Neural progenitor cell (in vitro differentiated cells): ENCODE measurements at regions not wholly inside any gene's neighbourhood (a gene's known extent, or its start where the extent isn't known, plus 50 kb on each side); places are given as distances from the start of the nearest gene placed in this dataset.
A peak's percentile ranks its signal among the peaks of the same experiment; 100 is the strongest.

Experiments used
- DNase-seq: peaks from one replicate; pipeline ENCODE4 v3.0.0-alpha.2; 2016; ENCODE audit warnings: low spot score
- H2AFZ ChIP-seq: fragments of 200-600 bp; sonication (generic); replicated peaks from 2 replicates; pipeline ENCODE4 v1.6.1; 2016; ENCODE audit warnings: antibody characterized with exemption
- H3F3A ChIP-seq: fragments of 200-600 bp; sonication (generic); 2 replicates; pipeline ENCODE4 v1.6.1; 2016; ENCODE audit warnings: antibody characterized with exemption, low read depth
- H3K27ac ChIP-seq: fragments of 200-600 bp; sonication (generic); 2 replicates; pipeline ENCODE4 v1.5.1; 2016; ENCODE audit warnings: mild to moderate bottlenecking
- H3K27me3 ChIP-seq: fragments of 200-600 bp; sonication (generic); 2 replicates; pipeline ENCODE4 v1.6.1; 2016; ENCODE audit warnings: mild to moderate bottlenecking, moderate library complexity
- H3K36me3 ChIP-seq: fragments of 200-600 bp; sonication (generic); 2 replicates; pipeline ENCODE4 v1.5.1; 2016
- H3K4me1 ChIP-seq: fragments of 200-600 bp; sonication (generic); 2 replicates; pipeline ENCODE4 v1.6.1; 2016; ENCODE audit warnings: mixed run types
- H3K4me2 ChIP-seq: fragments of 200-600 bp; sonication (generic); 2 replicates; pipeline ENCODE4 v1.6.1; 2016
- H3K4me3 ChIP-seq: fragments of 200-600 bp; sonication (generic); 2 replicates; pipeline ENCODE4 v1.5.1; 2016
- H3K79me2 ChIP-seq: fragments of 200-600 bp; sonication (generic); 2 replicates; pipeline ENCODE4 v1.6.1; 2016; ENCODE audit warnings: low read depth
- H3K9ac ChIP-seq: fragments of 200-600 bp; sonication (generic); 2 replicates; pipeline ENCODE4 v1.6.1; 2016
- H3K9me3 ChIP-seq: fragments of 200-600 bp; sonication (generic); 2 replicates; pipeline ENCODE4 v1.5.1; 2016; ENCODE audit warnings: low read depth
- H4K20me1 ChIP-seq: fragments of 200-600 bp; sonication (generic); 2 replicates; pipeline ENCODE4 v1.6.1; 2016; ENCODE audit warnings: low read depth
- H3K27ac Mint-ChIP-seq: 3 replicates; pipeline ENCODE4 v1.8.0; 2021; ENCODE audit warnings: mixed read lengths
- H3K27me3 Mint-ChIP-seq: 2 replicates; pipeline ENCODE4 v1.8.0; 2022; ENCODE audit warnings: low read depth, mild to moderate bottlenecking, inconsistent platforms, moderate library complexity, mixed read lengths; ENCODE audit not compliant: insufficient read depth
- H3K36me3 Mint-ChIP-seq: 3 replicates; pipeline ENCODE4 v1.8.0; 2021; ENCODE audit warnings: mixed read lengths
- H3K4me1 Mint-ChIP-seq: 3 replicates; pipeline ENCODE4 v1.8.0; 2021; ENCODE audit warnings: mixed read lengths
- H3K4me3 Mint-ChIP-seq: 3 replicates; pipeline ENCODE4 v1.8.0; 2021; ENCODE audit warnings: mild to moderate bottlenecking, moderate library complexity, mixed read lengths
- H3K9me3 Mint-ChIP-seq: 3 replicates; pipeline ENCODE4 v1.8.0; 2020; ENCODE audit warnings: mixed read lengths
- CTCF ChIP-seq: fragments of 200-600 bp; sonication (generic); IDR thresholded peaks from 2 replicates; pipeline ENCODE4 v1.5.1; 2017; ENCODE audit warnings: antibody characterized with exemption, mild to moderate bottlenecking
- EZH2 ChIP-seq: fragments of 200-600 bp; sonication (generic); IDR thresholded peaks from 2 replicates; pipeline ENCODE4 v1.6.1; 2017; ENCODE audit warnings: antibody characterized with exemption, mild to moderate bottlenecking, moderate library complexity
- EZH2phosphoT487 ChIP-seq: fragments of 200-600 bp; sonication (generic); IDR thresholded peaks from 2 replicates; pipeline ENCODE4 v1.6.1; 2017; ENCODE audit warnings: antibody characterized with exemption

- H3K4me1 Mint-ChIP-seq, result peaks cover 19% of the 10 kb centered on the region
- H3K9me3 ChIP-seq, result no peaks in the 10 kb centered on the region
- peak overlapping the region; percentile 40 for H2AFZ ChIP-seq
- no peaks in the 10 kb centered on the region for H3K27me3 ChIP-seq
- peaks cover 2% of the 10 kb centered on the region for H3K9me3 Mint-ChIP-seq
- TF ChIP-seq CTCF (peak; percentile 62), EZH2 (no peak)
- H3K36me3 ChIP-seq, result no peaks in the 10 kb centered on the region
- no peaks in the 10 kb centered on the region for H3K79me2 ChIP-seq
- no peaks in the 10 kb centered on the region for H3K36me3 Mint-ChIP-seq
- H3K4me2 ChIP-seq, result no peak overlapping the region
- no peak overlapping the region for H3K27ac ChIP-seq
- peak; percentile 33 for DNase-seq
- no peak overlapping the region for H3K27ac Mint-ChIP-seq
- no peak overlapping the region for H3K9ac ChIP-seq
- H3K27me3 Mint-ChIP-seq, result no peaks in the 10 kb centered on the region
- no peak overlapping the region for H3K4me3 ChIP-seq
- H3K4me1 ChIP-seq, result peaks cover 3% of the 10 kb centered on the region
- no peaks in the 10 kb centered on the region for H4K20me1 ChIP-seq
- no peaks in the 10 kb centered on the region for H3F3A ChIP-seq
- H3K4me3 Mint-ChIP-seq, result no peak overlapping the region
Observed at GRCh38 chr12:111274777-111275176, 94.1 kb downstream of the PHETA1 start.

- Mint-ChIP-seq H3K36me3 (no peaks in the 10 kb centered on the region), H3K4me3 (no peak overlapping the region), H3K27ac (no peak overlapping the region), H3K4me1 (peaks cover 19% of the 10 kb centered on the region), H3K27me3 (no peaks in the 10 kb centered on the region), H3K9me3 (no peaks in the 10 kb centered on the region)
- Histone ChIP-seq H3K9me3 (no peaks in the 10 kb centered on the region), H3K9ac (no peak overlapping the region), H3K4me1 (peaks cover 3% of the 10 kb centered on the region), H3K4me2 (no peak overlapping the region), H3K27me3 (no peaks in the 10 kb centered on the region), H3K79me2 (no peaks in the 10 kb centered on the region), H3K4me3 (no peak overlapping the region), H3K27ac (no peak overlapping the region), H3K36me3 (no peaks in the 10 kb centered on the region), H4K20me1 (no peaks in the 10 kb centered on the region), H3F3A (no peaks in the 10 kb centered on the region), H2AFZ (no peak overlapping the region)
- TF ChIP-seq CTCF (peak; percentile 28), EZH2 (no peak)
- DNase-seq, result no peak
Observed at GRCh38 chr12:111271674-111272418, 97.0 kb downstream of the PHETA1 start.

GRCh38 chr12:111270774-111271173 is 98.1 kb downstream of the PHETA1 start:
- peak overlapping the region; percentile 38 for H3K27ac Mint-ChIP-seq
- H3K9me3 Mint-ChIP-seq, result no peaks in the 10 kb centered on the region
- no peak for TF ChIP-seq CTCF
- TF ChIP-seq EZH2, result no peak
- TF ChIP-seq EZH2phosphoT487, result no peak
- no peaks in the 10 kb centered on the region for H3K27me3 ChIP-seq
- H3K4me1 ChIP-seq, result peaks cover 10% of the 10 kb centered on the region
- no peaks in the 10 kb centered on the region for H3K36me3 Mint-ChIP-seq
- H3K4me2 ChIP-seq, result no peak overlapping the region
- no peak overlapping the region for H3K4me3 ChIP-seq
- peaks cover 21% of the 10 kb centered on the region for H3K4me1 Mint-ChIP-seq
- no peak for DNase-seq
- no peak overlapping the region for H3K4me3 Mint-ChIP-seq
- no peak overlapping the region for H2AFZ ChIP-seq
- no peaks in the 10 kb centered on the region for H3K36me3 ChIP-seq
- H3K9me3 ChIP-seq, result no peaks in the 10 kb centered on the region
- H3K27me3 Mint-ChIP-seq, result no peaks in the 10 kb centered on the region
- H3F3A ChIP-seq, result no peaks in the 10 kb centered on the region
- no peak overlapping the region for H3K9ac ChIP-seq
- no peak overlapping the region for H3K27ac ChIP-seq
- no peaks in the 10 kb centered on the region for H3K79me2 ChIP-seq
- no peaks in the 10 kb centered on the region for H4K20me1 ChIP-seq
